ENCODE measurements at regions not wholly inside any gene's neighbourhood (a gene's known extent, or its start where the extent isn't known, plus 50 kb on each side); places are given as distances from the start of the nearest gene placed in this dataset.

GRCh38 chr17:54760836-54761235 is 139.8 kb upstream of the TOM1L1 start:
- Histone ChIP-seq H4K91ac (replicated peaks; ENCODE audit: insufficient read length, low read length) (no peak overlapping the region), H3K9me3 (ENCODE audit: insufficient read depth in 2 of 2, low read depth in 1 of 2, low read length in 1 of 2) (no peaks in the 10 kb centered on the region), H3K4ac (replicated peaks; ENCODE audit: insufficient read length, low read depth, low read length) (no peak overlapping the region), H3K36me3 (ENCODE audit: control insufficient read depth in 2 of 4, insufficient read depth in 4 of 4, low read length in 3 of 4) (no peaks in the 10 kb centered on the region), H3K18ac (ENCODE audit: extremely low read depth, low read length) (no peak overlapping the region), H3K23ac (ENCODE audit: insufficient read length) (no peak overlapping the region), H3K14ac (ENCODE audit: insufficient read length) (no peak overlapping the region), H3K79me1 (ENCODE audit: low read depth, low read length) (no peaks in the 10 kb centered on the region), H3K27me3 (replicated peaks in 1 of 4; ENCODE audit: control insufficient read depth in 3 of 4, extremely low read depth in 1 of 4, insufficient read depth in 3 of 4, low read length in 3 of 4) (no peaks in the 10 kb centered on the region), H2AFZ (ENCODE audit: low read length) (no peak overlapping the region), H2AK5ac (ENCODE audit: low read depth, low read length) (no peak overlapping the region), H2BK12ac (ENCODE audit: low read depth, low read length) (no peak overlapping the region), H3K27ac (ENCODE audit: low read depth, low read length) (no peak overlapping the region), H2BK15ac (ENCODE audit: low read length) (no peak overlapping the region), H3K4me2 (ENCODE audit: insufficient read depth in 1 of 2, low read depth in 2 of 2, low read length in 2 of 2) (no peak overlapping the region), H3K4me3 (ENCODE audit: extremely low read depth in 1 of 4, insufficient read depth in 2 of 4, low read depth in 3 of 4, low read length in 4 of 4) (no peak overlapping the region), H3K4me1 (replicated peaks in 1 of 4; ENCODE audit: control insufficient read depth in 3 of 4, insufficient read depth in 4 of 4, low read length in 3 of 4) (no peaks in the 10 kb centered on the region), H2BK5ac (ENCODE audit: low read depth, low read length) (no peak overlapping the region), H3K23me2 (ENCODE audit: low read depth, low read length) (no peaks in the 10 kb centered on the region), H3K9ac (replicated peaks in 1 of 4; ENCODE audit: extremely low read depth in 1 of 4, low read depth in 3 of 4, low read length in 3 of 4) (no peak overlapping the region), H3K56ac (replicated peaks; ENCODE audit: insufficient read length, low read depth, low read length) (peak overlapping the region; percentile 21), H3K79me2 (ENCODE audit: control insufficient read depth in 1 of 2, insufficient read depth in 2 of 2, low read length in 2 of 2) (no peaks in the 10 kb centered on the region), H2BK120ac (replicated peaks; ENCODE audit: low read depth, low read length) (no peak overlapping the region), H4K8ac (ENCODE audit: extremely low read depth, insufficient read depth, low read length) (no peak overlapping the region), H4K20me1 (replicated peaks in 1 of 2; ENCODE audit: control insufficient read depth in 1 of 2, insufficient read depth in 2 of 2, low read length in 2 of 2) (no peaks in the 10 kb centered on the region), H4K5ac (ENCODE audit: insufficient read length, low read depth, low read length) (no peak overlapping the region), H2BK20ac (ENCODE audit: low read length) (no peak overlapping the region)
- DNase-seq (ENCODE audit: low read depth in 1 of 2, low spot score in 2 of 2) (no peak), FAIRE-seq (no peak)
- CTCF ChIA-PET (ENCODE audit: partially characterized antibody): interaction anchor here (0.8 kb wide), 1 partner anchor 17 kb away, joined by 3 read pairs; no protein-coding TSS in a partner anchor
- POLR2A ChIA-PET (ENCODE audit: partially characterized antibody): no interaction called here
- 96% methylated on average over 3 of the region's 3 CpGs; no CpG with 5 or more reads in 1 of the 2 experiments for WGBS, 2 experiments (ENCODE audit: extremely low coverage in 1 of 2, insufficient coverage in 1 of 2, insufficient read length in 1 of 2, insufficient replicate concordance in 2 of 2, low coverage in 1 of 2, low lambda C conversion rate in 2 of 2, missing lambda C conversion rate in 1 of 2)
- TF ChIP-seq ZNF274 (IDR thresholded peaks at IDR 0.05; ENCODE audit: borderline replicate concordance, extremely low read depth, low read length) (no peak), ATF3 (IDR thresholded peaks at IDR 0.05; ENCODE audit: insufficient read depth, low read depth, low read length) (no peak), POU5F1 (IDR thresholded peaks at IDR 0.05; ENCODE audit: low read depth, low read length) (no peak), TEAD4 (IDR thresholded peaks at IDR 0.05; ENCODE audit: low read depth, low read length) (no peak)
